ENCODE measurements at regions not wholly inside any gene's neighbourhood (a gene's known extent, or its start where the extent isn't known, plus 50 kb on each side); places are given as distances from the start of the nearest gene placed in this dataset.

DNA sequence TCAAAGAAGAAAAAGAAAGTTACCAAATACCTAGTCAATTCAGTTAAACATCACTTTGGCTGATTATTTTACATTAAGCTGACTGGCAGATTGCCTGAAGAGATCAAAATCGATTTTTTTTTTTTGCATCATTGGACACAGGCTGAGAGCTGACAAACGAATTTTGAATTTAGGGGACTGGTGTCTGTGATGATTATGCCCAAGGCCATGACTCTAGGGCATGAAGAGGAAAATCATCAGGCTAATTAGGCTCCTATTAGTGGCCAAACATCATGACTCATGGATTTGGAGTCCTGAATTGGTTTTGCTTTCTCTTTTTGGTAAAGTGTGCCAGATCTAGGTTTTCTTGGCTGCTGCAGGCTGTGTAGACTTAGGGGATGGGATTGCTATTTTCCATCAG is 829.3 kb upstream of the LCORL start:
- TF ChIP-seq EP300 (IDR thresholded peaks at IDR 0.05; ENCODE audit: low read depth) (no peak), CTCF (IDR thresholded peaks at IDR 0.05) (no peak), POLR2AphosphoS5 (IDR thresholded peaks at IDR 0.05) (no peak)

Measured in transverse colon (tissue), 4 donors.